GM11168 (cell line): ENCODE measurements at regions not wholly inside any gene's neighbourhood (a gene's known extent, or its start where the extent isn't known, plus 50 kb on each side); places are given as distances from the start of the nearest gene placed in this dataset.

Experiments
- in situ Hi-C: fragments of 300-500 bp; cut with MboI; formaldehyde crosslinking; loops from one replicate; pipeline ENCODE4 v1.12.0; 2022; ENCODE audit warnings: low sequenced_read_pairs; ENCODE audit not compliant: unreplicated experiment

GRCh38 chr4:28636971-28637370, 1776.3 kb downstream of the STIM2 start:
- in situ Hi-C loops: no loop called here

GRCh38 chr4:28639747-28640146, 1779.1 kb downstream of the STIM2 start:
- in situ Hi-C loops: no loop called here

- in situ Hi-C loops: no loop called here
Observed at GRCh38 chr4:28654618-28655017, 1794.0 kb downstream of the STIM2 start.

GRCh38 chr4:28665306-28665705, 1804.7 kb downstream of the STIM2 start:
- in situ Hi-C loops: no loop called here

GRCh38 chr4:28675582-28675981, 1814.9 kb downstream of the STIM2 start:
- in situ Hi-C loops: no loop called here

- in situ Hi-C loops: no loop called here
Observed at GRCh38 chr4:28677808-28678207, 1817.2 kb downstream of the STIM2 start.

- in situ Hi-C loops: no loop called here
Observed at GRCh38 chr4:28682847-28683246, 1822.2 kb downstream of the STIM2 start.

GRCh38 chr4:28686618-28687017, 1826.0 kb downstream of the STIM2 start:
- in situ Hi-C loops: no loop called here

- in situ Hi-C loops: no loop called here
Observed at GRCh38 chr4:28690890-28691289, 1830.2 kb downstream of the STIM2 start.

- in situ Hi-C loops: no loop called here
Observed at GRCh38 chr4:28702571-28702970, 1841.9 kb downstream of the STIM2 start.

GRCh38 chr4:28709891-28710290, 1849.2 kb downstream of the STIM2 start:
- in situ Hi-C loops: no loop called here

GRCh38 chr4:28723371-28723770, 1862.7 kb downstream of the STIM2 start:
- in situ Hi-C loops: no loop called here

GRCh38 chr4:28724239-28724638, 1863.6 kb downstream of the STIM2 start:
- in situ Hi-C loops: no loop called here

GRCh38 chr4:28730304-28730703, 1869.7 kb downstream of the STIM2 start:
- in situ Hi-C loops: no loop called here

GRCh38 chr4:28744066-28744465, 1883.4 kb downstream of the STIM2 start:
- in situ Hi-C loops: no loop called here

GRCh38 chr4:28754376-28754775, 1893.7 kb downstream of the STIM2 start:
- in situ Hi-C loops: no loop called here

- in situ Hi-C loops: no loop called here
Observed at GRCh38 chr4:28755081-28755480, 1894.4 kb downstream of the STIM2 start.

GRCh38 chr4:28759064-28759463, 1898.4 kb downstream of the STIM2 start:
- in situ Hi-C loops: no loop called here

GRCh38 chr4:28760003-28760402, 1899.4 kb downstream of the STIM2 start:
- in situ Hi-C loops: no loop called here

GRCh38 chr4:28772066-28772465, 1911.4 kb downstream of the STIM2 start:
- in situ Hi-C loops: no loop called here

GRCh38 chr4:28772788-28773187, 1912.1 kb downstream of the STIM2 start:
- in situ Hi-C loops: no loop called here

GRCh38 chr4:28774344-28774743, 1913.7 kb downstream of the STIM2 start:
- in situ Hi-C loops: no loop called here

- in situ Hi-C loops: no loop called here
Observed at GRCh38 chr4:28776004-28776403, 1915.4 kb downstream of the STIM2 start.
